GM19328 (cell line): ENCODE measurements at regions not wholly inside any gene's neighbourhood (a gene's known extent, or its start where the extent isn't known, plus 50 kb on each side); places are given as distances from the start of the nearest gene placed in this dataset.
"Not testable (repeated sequence)": the region's sequence is repeated elsewhere in the genome, so short reads cannot be mapped to it uniquely, and the experiment has no call there.

Experiments used
- ATAC-seq: cut with Tn5 transposase; IDR thresholded peaks from one replicate; pipeline ENCODE4 v1.9.1; 2021; ENCODE audit warnings: mild to moderate bottlenecking, moderate library complexity; ENCODE audit not compliant: unreplicated experiment

GRCh38 chr10:60623627-60624026, 154.7 kb upstream of the CDK1 start:
- ATAC-seq: no peak

- ATAC-seq: no peak
Observed at GRCh38 chr10:60621018-60621417, 157.3 kb upstream of the CDK1 start.

GRCh38 chr10:60618861-60619260, 159.4 kb upstream of the CDK1 start:
- ATAC-seq: no peak

GRCh38 chr10:60615541-60615940, 162.7 kb upstream of the CDK1 start:
- no peak for ATAC-seq

GRCh38 chr10:60614363-60614762, 163.9 kb upstream of the CDK1 start:
- ATAC-seq: no peak

- ATAC-seq: no peak
Observed at GRCh38 chr10:60613434-60613833, 164.8 kb upstream of the CDK1 start.

- no peak for ATAC-seq
Observed at GRCh38 chr10:60611291-60611747, 167.0 kb upstream of the CDK1 start.

- ATAC-seq: no peak
Observed at GRCh38 chr10:60607372-60607771, 170.9 kb upstream of the CDK1 start.

- no peak for ATAC-seq
Observed at GRCh38 chr10:60606343-60607080, 171.8 kb upstream of the CDK1 start.

- ATAC-seq: no peak
Observed at GRCh38 chr10:60605476-60605875, 172.8 kb upstream of the CDK1 start.

GRCh38 chr10:60604342-60604741, 173.9 kb upstream of the CDK1 start:
- no peak for ATAC-seq

GRCh38 chr10:60597513-60597912, 180.8 kb upstream of the CDK1 start:
- no peak for ATAC-seq

- no peak for ATAC-seq
Observed at GRCh38 chr10:60595852-60596251, 182.4 kb upstream of the CDK1 start.

- ATAC-seq: no peak
Observed at GRCh38 chr10:60594476-60595051, 183.7 kb upstream of the CDK1 start.

GRCh38 chr10:60591119-60591518, 187.2 kb upstream of the CDK1 start:
- no peak for ATAC-seq

- no peak for ATAC-seq
Observed at GRCh38 chr10:60589376-60589775, 188.9 kb upstream of the CDK1 start.

GRCh38 chr10:60581782-60582181, 192.1 kb upstream of the ANK3 start:
- ATAC-seq: not testable (repeated sequence)

GRCh38 chr10:60578217-60578616, 188.5 kb upstream of the ANK3 start:
- ATAC-seq: no peak

- no peak for ATAC-seq
Observed at GRCh38 chr10:60576130-60577069, 186.7 kb upstream of the ANK3 start.

- ATAC-seq: no peak
Observed at GRCh38 chr10:60575105-60575504, 185.4 kb upstream of the ANK3 start.

GRCh38 chr10:60574388-60574787, 184.7 kb upstream of the ANK3 start:
- no peak for ATAC-seq

- no peak for ATAC-seq
Observed at GRCh38 chr10:60573336-60573735, 183.7 kb upstream of the ANK3 start.
